Esophagus squamous epithelium (tissue), 4 donors: ENCODE measurements at regions not wholly inside any gene's neighbourhood (a gene's known extent, or its start where the extent isn't known, plus 50 kb on each side); places are given as distances from the start of the nearest gene placed in this dataset.

Experiments
- POLR2A ChIP-seq, 4 donors: fragments of 450-650 bp; IDR thresholded peaks; one replicate each; pipeline ENCODE4 v1.6.1; 2017; ENCODE audit warnings: antibody characterized with exemption in 4 of 4, mild to moderate bottlenecking in 4 of 4, moderate library complexity in 3 of 4
- TF ChIP-seq, protein P1 (sequence below), 6 experiments: fragments of 450-650 bp in 4 of 6; fragments of 200-600 bp in 2 of 6; sonication (generic) in 2 of 6; IDR thresholded peaks; one replicate each; pipeline ENCODE4 v1.5.1; 2016 to 2019; ENCODE audit warnings: antibody characterized with exemption in 6 of 6, mild to moderate bottlenecking in 4 of 6, moderate library complexity in 4 of 6

DNA sequence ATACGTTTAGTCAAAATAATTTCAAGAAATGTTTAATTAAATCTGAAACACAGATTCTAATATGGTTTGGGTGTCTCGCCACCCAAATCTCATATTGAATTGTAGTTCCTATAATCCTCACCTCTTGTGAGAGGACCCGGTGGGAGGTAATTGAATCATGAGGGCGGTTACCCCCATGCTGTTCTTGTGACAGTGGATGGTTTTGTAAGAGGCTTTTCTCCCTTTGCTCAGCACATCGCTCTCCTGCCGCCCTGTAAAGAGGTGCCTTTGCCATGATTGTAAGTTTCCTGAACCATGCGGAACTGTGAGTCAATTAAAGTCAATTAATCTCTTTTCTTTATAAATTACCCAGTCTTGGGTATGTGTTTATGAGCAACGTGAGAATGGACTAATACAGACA is 1045.1 kb upstream of the POU3F3 start:
- TF ChIP-seq, protein P1, sequence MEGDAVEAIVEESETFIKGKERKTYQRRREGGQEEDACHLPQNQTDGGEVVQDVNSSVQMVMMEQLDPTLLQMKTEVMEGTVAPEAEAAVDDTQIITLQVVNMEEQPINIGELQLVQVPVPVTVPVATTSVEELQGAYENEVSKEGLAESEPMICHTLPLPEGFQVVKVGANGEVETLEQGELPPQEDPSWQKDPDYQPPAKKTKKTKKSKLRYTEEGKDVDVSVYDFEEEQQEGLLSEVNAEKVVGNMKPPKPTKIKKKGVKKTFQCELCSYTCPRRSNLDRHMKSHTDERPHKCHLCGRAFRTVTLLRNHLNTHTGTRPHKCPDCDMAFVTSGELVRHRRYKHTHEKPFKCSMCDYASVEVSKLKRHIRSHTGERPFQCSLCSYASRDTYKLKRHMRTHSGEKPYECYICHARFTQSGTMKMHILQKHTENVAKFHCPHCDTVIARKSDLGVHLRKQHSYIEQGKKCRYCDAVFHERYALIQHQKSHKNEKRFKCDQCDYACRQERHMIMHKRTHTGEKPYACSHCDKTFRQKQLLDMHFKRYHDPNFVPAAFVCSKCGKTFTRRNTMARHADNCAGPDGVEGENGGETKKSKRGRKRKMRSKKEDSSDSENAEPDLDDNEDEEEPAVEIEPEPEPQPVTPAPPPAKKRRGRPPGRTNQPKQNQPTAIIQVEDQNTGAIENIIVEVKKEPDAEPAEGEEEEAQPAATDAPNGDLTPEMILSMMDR (IDR thresholded peaks at IDR 0.05): no peak
- TF ChIP-seq POLR2A (IDR thresholded peaks at IDR 0.05): no peak
